ENCODE measurements at regions not wholly inside any gene's neighbourhood (a gene's known extent, or its start where the extent isn't known, plus 50 kb on each side); places are given as distances from the start of the nearest gene placed in this dataset.
"Not testable (repeated sequence)": the region's sequence is repeated elsewhere in the genome, so short reads cannot be mapped to it uniquely, and the experiment has no call there.

GRCh38 chr6:112956696-112957535 is 609.8 kb downstream of the RFPL4B start:
- no peak for DNase-seq (ENCODE audit: low spot score)
- no peak for TF ChIP-seq CTCF (IDR thresholded peaks at IDR 0.05; ENCODE audit: extremely low read depth, missing control alignments)

- DNase-seq (ENCODE audit: low spot score) = no peak
- no peak for TF ChIP-seq CTCF (IDR thresholded peaks at IDR 0.05; ENCODE audit: extremely low read depth, missing control alignments)
Observed at GRCh38 chr6:112957536-112957916, 610.4 kb downstream of the RFPL4B start.

GRCh38 chr6:112960130-112960529 is 613.0 kb downstream of the RFPL4B start:
- DNase-seq (ENCODE audit: low spot score) = not testable (repeated sequence)

- TF ChIP-seq CTCF (IDR thresholded peaks at IDR 0.05; ENCODE audit: extremely low read depth, missing control alignments) = no peak
- no peak for DNase-seq (ENCODE audit: low spot score)
Observed at GRCh38 chr6:112967974-112968373, 620.8 kb downstream of the RFPL4B start.

GRCh38 chr6:112971651-112972050 is 624.5 kb downstream of the RFPL4B start:
- TF ChIP-seq CTCF (IDR thresholded peaks at IDR 0.05; ENCODE audit: extremely low read depth, missing control alignments) = no peak
- no peak for DNase-seq (ENCODE audit: low spot score)

- DNase-seq (ENCODE audit: low spot score) = not testable (repeated sequence)
Observed at GRCh38 chr6:112974931-112975330, 627.8 kb downstream of the RFPL4B start.

GRCh38 chr6:112976579-112976978 is 629.4 kb downstream of the RFPL4B start:
- not testable (repeated sequence) for DNase-seq (ENCODE audit: low spot score)

GRCh38 chr6:112979830-112980229 is 632.7 kb downstream of the RFPL4B start:
- TF ChIP-seq CTCF (IDR thresholded peaks at IDR 0.05; ENCODE audit: extremely low read depth, missing control alignments) = no peak
- no peak for DNase-seq (ENCODE audit: low spot score)

GRCh38 chr6:112980676-112981075 is 633.5 kb downstream of the RFPL4B start:
- TF ChIP-seq CTCF (IDR thresholded peaks at IDR 0.05; ENCODE audit: extremely low read depth, missing control alignments) = no peak
- DNase-seq (ENCODE audit: low spot score) = no peak

All from GM20000 (cell line).